Osteoblast (primary cell): ENCODE measurements at regions not wholly inside any gene's neighbourhood (a gene's known extent, or its start where the extent isn't known, plus 50 kb on each side); places are given as distances from the start of the nearest gene placed in this dataset.

Experiments used
- DNase-seq: peaks from one replicate; pipeline ENCODE4 v3.0.0; 2011; ENCODE audit warnings: low spot score, mixed read lengths; ENCODE audit not compliant: insufficient read length; ENCODE audit errors: missing footprints
- H2AFZ ChIP-seq: 2 replicates; pipeline ENCODE4 v1.6.0; 2011; ENCODE audit warnings: mild to moderate bottlenecking, low read length
- H3K27ac ChIP-seq: 2 replicates; pipeline ENCODE4 v1.5.1; 2011; ENCODE audit warnings: mild to moderate bottlenecking, low read depth, low read length, moderate library complexity
- H3K27me3 ChIP-seq: 2 replicates; pipeline ENCODE4 v1.6.0; 2012; ENCODE audit warnings: mild to moderate bottlenecking, control low read depth, inconsistent platforms, low read length, moderate library complexity; ENCODE audit not compliant: insufficient read depth
- H3K36me3 ChIP-seq: 2 replicates; pipeline ENCODE4 v1.5.1; 2011; ENCODE audit warnings: mild to moderate bottlenecking, low read length, control low read depth, moderate library complexity; ENCODE audit not compliant: insufficient read depth
- H3K4me1 ChIP-seq: 2 replicates; pipeline ENCODE4 v1.5.1; 2011; ENCODE audit warnings: mild to moderate bottlenecking, low read length, control low read depth, moderate library complexity; ENCODE audit not compliant: insufficient read depth
- H3K4me2 ChIP-seq: 2 replicates; pipeline ENCODE4 v1.6.0; 2011; ENCODE audit warnings: mild to moderate bottlenecking, low read length; ENCODE audit not compliant: insufficient read depth
- H3K4me3 ChIP-seq: fragments of 200-600 bp; sonication (generic); 3 replicates; pipeline ENCODE4 v1.5.1; 2012; ENCODE audit warnings: mild to moderate bottlenecking, low read length, inconsistent platforms; ENCODE audit not compliant: insufficient read depth
- H3K79me2 ChIP-seq: 2 replicates; pipeline ENCODE4 v1.6.0; 2012; ENCODE audit warnings: mild to moderate bottlenecking, low read length, control low read depth, inconsistent platforms; ENCODE audit not compliant: insufficient read depth
- H3K9me3 ChIP-seq: 2 replicates; pipeline ENCODE4 v1.5.1; 2011; ENCODE audit warnings: low read depth, low read length, control low read depth
- H4K20me1 ChIP-seq: 2 replicates; pipeline ENCODE4 v1.6.0; 2012; ENCODE audit warnings: mild to moderate bottlenecking, low read length, control low read depth; ENCODE audit not compliant: insufficient read depth
- TF ChIP-seq, protein P1 (sequence below): IDR thresholded peaks from 2 replicates; pipeline ENCODE4 v1.5.1; 2011; ENCODE audit warnings: mild to moderate bottlenecking, low read depth, low read length, moderate library complexity; ENCODE audit errors: extremely low read depth

GRCh38 chr5:117973785-117974184, 1014.6 kb downstream of the DTWD2 start:
- DNase-seq: no peak
- Histone ChIP-seq H3K4me2 (no peak overlapping the region), H3K4me3 (no peak overlapping the region), H3K27me3 (no peaks in the 10 kb centered on the region), H4K20me1 (no peaks in the 10 kb centered on the region), H2AFZ (no peak overlapping the region), H3K79me2 (no peaks in the 10 kb centered on the region), H3K36me3 (no peaks in the 10 kb centered on the region), H3K4me1 (no peaks in the 10 kb centered on the region), H3K9me3 (peaks cover 2% of the 10 kb centered on the region), H3K27ac (no peak overlapping the region)
- TF ChIP-seq, protein P1, sequence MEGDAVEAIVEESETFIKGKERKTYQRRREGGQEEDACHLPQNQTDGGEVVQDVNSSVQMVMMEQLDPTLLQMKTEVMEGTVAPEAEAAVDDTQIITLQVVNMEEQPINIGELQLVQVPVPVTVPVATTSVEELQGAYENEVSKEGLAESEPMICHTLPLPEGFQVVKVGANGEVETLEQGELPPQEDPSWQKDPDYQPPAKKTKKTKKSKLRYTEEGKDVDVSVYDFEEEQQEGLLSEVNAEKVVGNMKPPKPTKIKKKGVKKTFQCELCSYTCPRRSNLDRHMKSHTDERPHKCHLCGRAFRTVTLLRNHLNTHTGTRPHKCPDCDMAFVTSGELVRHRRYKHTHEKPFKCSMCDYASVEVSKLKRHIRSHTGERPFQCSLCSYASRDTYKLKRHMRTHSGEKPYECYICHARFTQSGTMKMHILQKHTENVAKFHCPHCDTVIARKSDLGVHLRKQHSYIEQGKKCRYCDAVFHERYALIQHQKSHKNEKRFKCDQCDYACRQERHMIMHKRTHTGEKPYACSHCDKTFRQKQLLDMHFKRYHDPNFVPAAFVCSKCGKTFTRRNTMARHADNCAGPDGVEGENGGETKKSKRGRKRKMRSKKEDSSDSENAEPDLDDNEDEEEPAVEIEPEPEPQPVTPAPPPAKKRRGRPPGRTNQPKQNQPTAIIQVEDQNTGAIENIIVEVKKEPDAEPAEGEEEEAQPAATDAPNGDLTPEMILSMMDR: no peak

- Histone ChIP-seq H3K36me3 (no peaks in the 10 kb centered on the region), H3K4me3 (no peak overlapping the region), H4K20me1 (no peaks in the 10 kb centered on the region), H3K4me2 (no peak overlapping the region), H2AFZ (no peak overlapping the region), H3K9me3 (peaks cover 2% of the 10 kb centered on the region), H3K27ac (no peak overlapping the region), H3K27me3 (no peaks in the 10 kb centered on the region), H3K79me2 (no peaks in the 10 kb centered on the region), H3K4me1 (no peaks in the 10 kb centered on the region)
- DNase-seq: no peak
- TF ChIP-seq, protein P1: no peak
These were observed 1032.5 kb downstream of the DTWD2 start for GRCh38 chr5:117955831-117956230.

GRCh38 chr5:117954331-117954730, 1034.0 kb downstream of the DTWD2 start:
- no peak overlapping the region for H2AFZ ChIP-seq
- H3K36me3 ChIP-seq: no peaks in the 10 kb centered on the region
- no peak for DNase-seq
- H3K9me3 ChIP-seq: peaks cover 2% of the 10 kb centered on the region
- H3K4me1 ChIP-seq: no peaks in the 10 kb centered on the region
- TF ChIP-seq, protein P1: no peak
- no peaks in the 10 kb centered on the region for H4K20me1 ChIP-seq
- H3K4me2 ChIP-seq: no peak overlapping the region
- no peaks in the 10 kb centered on the region for H3K79me2 ChIP-seq
- no peaks in the 10 kb centered on the region for H3K27me3 ChIP-seq
- H3K4me3 ChIP-seq: no peak overlapping the region
- no peak overlapping the region for H3K27ac ChIP-seq

- H3K4me3 ChIP-seq: no peak overlapping the region
- no peaks in the 10 kb centered on the region for H3K36me3 ChIP-seq
- TF ChIP-seq, protein P1: no peak
- H3K27me3 ChIP-seq: no peaks in the 10 kb centered on the region
- peaks cover 2% of the 10 kb centered on the region for H3K9me3 ChIP-seq
- no peaks in the 10 kb centered on the region for H3K79me2 ChIP-seq
- no peak overlapping the region for H2AFZ ChIP-seq
- no peak overlapping the region for H3K27ac ChIP-seq
- H3K4me1 ChIP-seq: no peaks in the 10 kb centered on the region
- H4K20me1 ChIP-seq: no peaks in the 10 kb centered on the region
- H3K4me2 ChIP-seq: no peak overlapping the region
- no peak for DNase-seq
These were observed 1035.1 kb downstream of the DTWD2 start for GRCh38 chr5:117953272-117953671.
